SK-N-SH (cell line): ENCODE measurements at regions not wholly inside any gene's neighbourhood (a gene's known extent, or its start where the extent isn't known, plus 50 kb on each side); places are given as distances from the start of the nearest gene placed in this dataset.

ENCODE experiments used
- CTCF ChIA-PET: fragments of 300-600, 350-600 bp; formaldehyde crosslinking; extraction: SDS; loops from one replicate; lab custom pipeline; 2021; lab: Yijun Ruan, JAX
- POLR2A ChIA-PET: fragments of 350-600 bp; sonication (Branson Sonifier 250); formaldehyde crosslinking; extraction: SDS; loops from one replicate; lab custom pipeline; 2020; ENCODE audit warnings: antibody characterized with exemption, inconsistent platforms; lab: Yijun Ruan, JAX
- DNase-seq: peaks from one replicate; pipeline ENCODE4 v3.0.0; 2012
- H2AFZ ChIP-seq: fragments of 200-600 bp; sonication (generic); 2 replicates; pipeline ENCODE4 v1.8.1; 2016; ENCODE audit warnings: antibody characterized with exemption, mild to moderate bottlenecking, low read depth
- H3F3A ChIP-seq: fragments of 200-600 bp; sonication (generic); replicated peaks from 2 replicates; pipeline ENCODE3; 2016; ENCODE audit warnings: antibody characterized with exemption, mild to moderate bottlenecking; ENCODE audit not compliant: insufficient read depth
- H3K27ac ChIP-seq, 2 experiments: fragments of 200-500 bp in 1 of 2; fragments of 200-600 bp in 1 of 2; sonication (Bioruptor generic) in 1 of 2; sonication (generic), shearing (Covaris generic) in 1 of 2; 2 replicates each; pipeline versions ENCODE4 v1.5.1 to v1.6.1; 2014 to 2016; ENCODE audit warnings: low read depth in 2 of 2, inconsistent platforms in 1 of 2, low read length in 1 of 2, mild to moderate bottlenecking in 1 of 2, mixed read lengths in 1 of 2
- H3K27me3 ChIP-seq: fragments of 200-600 bp; sonication (generic), shearing (Covaris generic); 2 replicates; pipeline ENCODE4 v1.6.1; 2016; ENCODE audit warnings: mixed run types; ENCODE audit not compliant: insufficient read depth
- H3K36me3 ChIP-seq, 2 experiments: fragments of 200-500 bp in 1 of 2; fragments of 200-600 bp in 1 of 2; sonication (Bioruptor generic) in 1 of 2; sonication (generic) in 1 of 2; replicated peaks in 1 of 2; 2 replicates each; pipeline versions ENCODE3 to v1.5.1; 2014 to 2016; ENCODE audit warnings: low read length in 1 of 2, mild to moderate bottlenecking in 1 of 2; ENCODE audit not compliant: insufficient read depth in 2 of 2, control insufficient read depth in 1 of 2
- H3K4me1 ChIP-seq, 2 experiments: fragments of 200-500 bp in 1 of 2; fragments of 200-600 bp in 1 of 2; sonication (Bioruptor generic) in 1 of 2; sonication (generic), shearing (Covaris generic) in 1 of 2; 2 replicates each; pipeline versions ENCODE4 v1.5.1 to v1.6.1; 2014 to 2016; ENCODE audit warnings: low read depth in 1 of 2, low read length in 1 of 2, mixed run types in 1 of 2; ENCODE audit not compliant: insufficient read depth in 2 of 2, control insufficient read depth in 1 of 2
- H3K4me2 ChIP-seq: fragments of 200-600 bp; sonication (generic), shearing (Covaris generic); 2 replicates; pipeline ENCODE4 v1.6.1; 2017; ENCODE audit warnings: mixed run types
- H3K4me3 ChIP-seq, 2 experiments: fragments of 200-500 bp in 1 of 2; fragments of 200-600 bp in 1 of 2; sonication (Bioruptor generic) in 1 of 2; sonication (generic), shearing (Covaris generic) in 1 of 2; 2 replicates each; pipeline versions ENCODE4 v1.5.1 to v1.8.1; 2014 to 2016; ENCODE audit warnings: low read depth in 2 of 2, inconsistent platforms in 1 of 2, low read length in 1 of 2, mild to moderate bottlenecking in 1 of 2, mixed read lengths in 1 of 2, moderate library complexity in 1 of 2
- H3K79me2 ChIP-seq: fragments of 200-600 bp; sonication (generic); 2 replicates; pipeline ENCODE4 v1.8.1; 2017; ENCODE audit warnings: mild to moderate bottlenecking; ENCODE audit not compliant: insufficient read depth
- H3K9ac ChIP-seq: fragments of 200-600 bp; sonication (generic); 2 replicates; pipeline ENCODE4 v1.6.1; 2017; ENCODE audit warnings: mixed run types
- H3K9me2 ChIP-seq: fragments of 200-600 bp; sonication (generic); 2 replicates; pipeline ENCODE4 v1.6.1; 2017; ENCODE audit warnings: mixed run types
- H3K9me3 ChIP-seq: fragments of 200-600 bp; sonication (generic); 2 replicates; pipeline ENCODE4 v1.6.1; 2017; ENCODE audit warnings: mixed run types, mild to moderate bottlenecking, moderate library complexity
- H4K20me1 ChIP-seq: fragments of 200-600 bp; sonication (generic); 2 replicates; pipeline ENCODE4 v1.6.1; 2017; ENCODE audit warnings: mild to moderate bottlenecking, mixed run types; ENCODE audit not compliant: insufficient read depth
- EP300 ChIP-seq, 2 experiments: IDR thresholded peaks; 2 replicates each; pipeline versions ENCODE4 v1.4.0 to v1.6.1; 2012; ENCODE audit warnings: borderline replicate concordance in 1 of 2, low read depth in 1 of 2, low read length in 1 of 2
- FOXM1 ChIP-seq: IDR thresholded peaks from 2 replicates; pipeline ENCODE4 v1.4.0; 2012; ENCODE audit warnings: low read depth, mild to moderate bottlenecking
- GABPA ChIP-seq: IDR thresholded peaks from 2 replicates; pipeline ENCODE4 v1.4.0; 2012; ENCODE audit warnings: low read depth, mild to moderate bottlenecking
- MXI1 ChIP-seq: IDR thresholded peaks from 2 replicates; pipeline ENCODE4 v1.6.1; 2012; ENCODE audit warnings: mild to moderate bottlenecking, low read depth, low read length, improper control_type of control experiment
- RAD21 ChIP-seq: IDR thresholded peaks from 2 replicates; pipeline ENCODE4 v1.6.1; 2012; ENCODE audit warnings: mild to moderate bottlenecking, low read length
- RFX5 ChIP-seq: IDR thresholded peaks from 2 replicates; pipeline ENCODE4 v1.6.1; 2012; ENCODE audit warnings: mild to moderate bottlenecking, improper control_type of control experiment, low read length
- TCF12 ChIP-seq: IDR thresholded peaks from 2 replicates; pipeline ENCODE4 v1.4.0; 2012
- WGBS: methylation state at CpG from one replicate; pipeline ENCODE4 v1.1.6; 2017; ENCODE audit warnings: low lambda C conversion rate; 5-methylcytosine and 5-hydroxymethylcytosine counted together
- TF ChIP-seq, protein P1 (sequence below): IDR thresholded peaks from 2 replicates; pipeline ENCODE4 v1.6.1; 2012; ENCODE audit warnings: mild to moderate bottlenecking, low read depth, low read length, moderate library complexity
- TF ChIP-seq, protein P2 (sequence below): fragments of 200-600 bp; sonication (generic); IDR thresholded peaks from 2 replicates; pipeline ENCODE4 v1.6.1; 2017; ENCODE audit warnings: antibody characterized with exemption, mild to moderate bottlenecking, moderate library complexity
- TF ChIP-seq, protein P3 (sequence below): IDR thresholded peaks from 2 replicates; pipeline ENCODE4 v1.4.0; 2012; ENCODE audit warnings: low read depth, borderline replicate concordance
- TF ChIP-seq, protein P4 (sequence below): fragments of 150-350 bp; IDR thresholded peaks from 2 replicates; pipeline ENCODE4 v1.6.1; 2016; ENCODE audit warnings: mild to moderate bottlenecking, low read depth, low read length
- TF ChIP-seq, protein P5 (sequence below): IDR thresholded peaks from 2 replicates; pipeline ENCODE4 v1.4.0; 2012; ENCODE audit warnings: low read depth

DNA sequence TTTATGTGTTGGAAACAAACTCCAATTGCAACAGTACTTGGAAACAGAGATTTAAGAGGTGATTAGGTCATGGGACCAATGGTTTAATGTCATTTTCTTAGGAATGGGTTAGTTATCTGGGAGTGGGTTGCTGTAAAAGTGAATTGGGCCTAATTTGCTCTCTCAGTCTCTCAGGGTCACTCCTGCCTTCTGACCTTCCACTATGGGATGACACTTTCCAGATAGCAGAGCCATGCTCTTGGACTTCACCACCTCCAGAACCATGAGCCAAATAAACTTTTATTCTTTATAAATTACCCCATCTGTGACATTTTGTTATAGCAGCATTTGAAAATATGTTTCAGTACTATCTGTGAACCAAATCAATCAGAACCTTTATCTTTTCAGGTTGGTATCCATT is 1509.1 kb downstream of the REEP3 start (continued):
- TF ChIP-seq, protein P1, sequence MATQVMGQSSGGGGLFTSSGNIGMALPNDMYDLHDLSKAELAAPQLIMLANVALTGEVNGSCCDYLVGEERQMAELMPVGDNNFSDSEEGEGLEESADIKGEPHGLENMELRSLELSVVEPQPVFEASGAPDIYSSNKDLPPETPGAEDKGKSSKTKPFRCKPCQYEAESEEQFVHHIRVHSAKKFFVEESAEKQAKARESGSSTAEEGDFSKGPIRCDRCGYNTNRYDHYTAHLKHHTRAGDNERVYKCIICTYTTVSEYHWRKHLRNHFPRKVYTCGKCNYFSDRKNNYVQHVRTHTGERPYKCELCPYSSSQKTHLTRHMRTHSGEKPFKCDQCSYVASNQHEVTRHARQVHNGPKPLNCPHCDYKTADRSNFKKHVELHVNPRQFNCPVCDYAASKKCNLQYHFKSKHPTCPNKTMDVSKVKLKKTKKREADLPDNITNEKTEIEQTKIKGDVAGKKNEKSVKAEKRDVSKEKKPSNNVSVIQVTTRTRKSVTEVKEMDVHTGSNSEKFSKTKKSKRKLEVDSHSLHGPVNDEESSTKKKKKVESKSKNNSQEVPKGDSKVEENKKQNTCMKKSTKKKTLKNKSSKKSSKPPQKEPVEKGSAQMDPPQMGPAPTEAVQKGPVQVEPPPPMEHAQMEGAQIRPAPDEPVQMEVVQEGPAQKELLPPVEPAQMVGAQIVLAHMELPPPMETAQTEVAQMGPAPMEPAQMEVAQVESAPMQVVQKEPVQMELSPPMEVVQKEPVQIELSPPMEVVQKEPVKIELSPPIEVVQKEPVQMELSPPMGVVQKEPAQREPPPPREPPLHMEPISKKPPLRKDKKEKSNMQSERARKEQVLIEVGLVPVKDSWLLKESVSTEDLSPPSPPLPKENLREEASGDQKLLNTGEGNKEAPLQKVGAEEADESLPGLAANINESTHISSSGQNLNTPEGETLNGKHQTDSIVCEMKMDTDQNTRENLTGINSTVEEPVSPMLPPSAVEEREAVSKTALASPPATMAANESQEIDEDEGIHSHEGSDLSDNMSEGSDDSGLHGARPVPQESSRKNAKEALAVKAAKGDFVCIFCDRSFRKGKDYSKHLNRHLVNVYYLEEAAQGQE, result no peak
- TF ChIP-seq EP300 (IDR thresholded peaks at IDR 0.05; ENCODE audit: borderline replicate concordance in 1 of 2, low read depth in 1 of 2, low read length in 1 of 2), result no peak
- TF ChIP-seq, protein P2, sequence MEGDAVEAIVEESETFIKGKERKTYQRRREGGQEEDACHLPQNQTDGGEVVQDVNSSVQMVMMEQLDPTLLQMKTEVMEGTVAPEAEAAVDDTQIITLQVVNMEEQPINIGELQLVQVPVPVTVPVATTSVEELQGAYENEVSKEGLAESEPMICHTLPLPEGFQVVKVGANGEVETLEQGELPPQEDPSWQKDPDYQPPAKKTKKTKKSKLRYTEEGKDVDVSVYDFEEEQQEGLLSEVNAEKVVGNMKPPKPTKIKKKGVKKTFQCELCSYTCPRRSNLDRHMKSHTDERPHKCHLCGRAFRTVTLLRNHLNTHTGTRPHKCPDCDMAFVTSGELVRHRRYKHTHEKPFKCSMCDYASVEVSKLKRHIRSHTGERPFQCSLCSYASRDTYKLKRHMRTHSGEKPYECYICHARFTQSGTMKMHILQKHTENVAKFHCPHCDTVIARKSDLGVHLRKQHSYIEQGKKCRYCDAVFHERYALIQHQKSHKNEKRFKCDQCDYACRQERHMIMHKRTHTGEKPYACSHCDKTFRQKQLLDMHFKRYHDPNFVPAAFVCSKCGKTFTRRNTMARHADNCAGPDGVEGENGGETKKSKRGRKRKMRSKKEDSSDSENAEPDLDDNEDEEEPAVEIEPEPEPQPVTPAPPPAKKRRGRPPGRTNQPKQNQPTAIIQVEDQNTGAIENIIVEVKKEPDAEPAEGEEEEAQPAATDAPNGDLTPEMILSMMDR, result no peak
- TF ChIP-seq, protein P3, sequence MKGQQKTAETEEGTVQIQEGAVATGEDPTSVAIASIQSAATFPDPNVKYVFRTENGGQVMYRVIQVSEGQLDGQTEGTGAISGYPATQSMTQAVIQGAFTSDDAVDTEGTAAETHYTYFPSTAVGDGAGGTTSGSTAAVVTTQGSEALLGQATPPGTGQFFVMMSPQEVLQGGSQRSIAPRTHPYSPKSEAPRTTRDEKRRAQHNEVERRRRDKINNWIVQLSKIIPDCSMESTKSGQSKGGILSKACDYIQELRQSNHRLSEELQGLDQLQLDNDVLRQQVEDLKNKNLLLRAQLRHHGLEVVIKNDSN, result no peak
- no peak for TF ChIP-seq RAD21
- no peak for TF ChIP-seq MXI1
- TF ChIP-seq GABPA, result no peak
- TF ChIP-seq TCF12, result no peak
- no peak for TF ChIP-seq FOXM1

DNA sequence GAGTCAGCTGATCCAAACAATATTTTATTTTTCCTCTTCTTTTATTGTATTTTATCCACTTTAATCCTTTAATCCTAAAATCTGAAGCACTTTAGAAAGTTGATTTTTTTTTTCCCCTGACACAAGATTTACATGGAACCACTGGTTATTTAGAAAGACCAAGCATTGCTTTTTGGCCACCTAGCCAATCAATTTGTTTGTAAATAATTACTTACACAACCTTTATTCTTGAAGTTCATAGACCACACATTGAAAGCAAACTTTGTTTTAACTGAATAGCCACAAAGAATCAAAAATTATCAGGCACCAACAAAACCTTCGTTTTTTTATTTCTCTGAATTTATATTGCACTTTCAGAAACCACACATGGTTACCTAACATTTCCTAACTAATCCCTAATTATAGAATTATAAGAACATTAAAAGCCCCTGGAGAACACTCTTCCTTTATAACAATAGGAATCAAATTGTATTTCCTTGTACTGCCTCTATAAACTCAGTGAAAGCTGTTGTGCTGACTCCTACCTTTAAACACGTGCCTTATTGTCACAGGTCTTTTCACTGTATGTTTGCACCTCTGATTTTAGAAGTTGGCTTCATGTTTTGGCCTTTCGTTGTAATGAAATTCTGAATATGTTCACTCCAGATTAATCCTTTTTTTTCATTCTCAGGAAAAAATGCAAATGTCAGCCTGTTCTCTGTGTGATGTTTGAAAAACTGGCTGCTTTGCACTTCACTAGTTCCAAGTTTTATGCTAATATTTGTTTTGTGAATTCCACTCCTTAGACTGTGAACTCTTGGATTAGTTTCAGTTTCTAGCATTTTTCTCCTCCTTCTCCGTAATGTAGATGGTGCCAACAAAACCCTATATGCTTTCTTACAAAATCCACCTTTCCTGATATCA is 1511.9 kb downstream of the REEP3 start:
- 16% methylated on average over 4 of the region's 4 CpGs for WGBS
- Histone ChIP-seq H3K27me3 (no peaks in the 10 kb centered on the region), H2AFZ (no peak overlapping the region), H4K20me1 (no peaks in the 10 kb centered on the region), H3K27ac (no peak overlapping the region), H3K79me2 (no peaks in the 10 kb centered on the region), H3K36me3 (no peaks in the 10 kb centered on the region), H3K9me3 (no peaks in the 10 kb centered on the region), H3K9me2 (no peaks in the 10 kb centered on the region), H3K9ac (no peak overlapping the region), H3K4me2 (no peak overlapping the region), H3K4me3 (no peak overlapping the region), H3K4me1 (no peaks in the 10 kb centered on the region), H3F3A (no peaks in the 10 kb centered on the region)
- ChIA-PET POLR2A (no interaction called here), CTCF (no interaction called here)
- DNase-seq, result no peak
- TF ChIP-seq MXI1 (no peak), RFX5 (no peak)
- TF ChIP-seq, protein P4, sequence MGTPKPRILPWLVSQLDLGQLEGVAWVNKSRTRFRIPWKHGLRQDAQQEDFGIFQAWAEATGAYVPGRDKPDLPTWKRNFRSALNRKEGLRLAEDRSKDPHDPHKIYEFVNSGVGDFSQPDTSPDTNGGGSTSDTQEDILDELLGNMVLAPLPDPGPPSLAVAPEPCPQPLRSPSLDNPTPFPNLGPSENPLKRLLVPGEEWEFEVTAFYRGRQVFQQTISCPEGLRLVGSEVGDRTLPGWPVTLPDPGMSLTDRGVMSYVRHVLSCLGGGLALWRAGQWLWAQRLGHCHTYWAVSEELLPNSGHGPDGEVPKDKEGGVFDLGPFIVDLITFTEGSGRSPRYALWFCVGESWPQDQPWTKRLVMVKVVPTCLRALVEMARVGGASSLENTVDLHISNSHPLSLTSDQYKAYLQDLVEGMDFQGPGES, result no peak
- TF ChIP-seq, protein P5, sequence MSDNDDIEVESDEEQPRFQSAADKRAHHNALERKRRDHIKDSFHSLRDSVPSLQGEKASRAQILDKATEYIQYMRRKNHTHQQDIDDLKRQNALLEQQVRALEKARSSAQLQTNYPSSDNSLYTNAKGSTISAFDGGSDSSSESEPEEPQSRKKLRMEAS, result no peak
- TF ChIP-seq, protein P1, result no peak
